Activated T-cell treated with anti-CD3 and anti-CD28 coated beads for 48 hours (primary cell): ENCODE measurements at regions not wholly inside any gene's neighbourhood (a gene's known extent, or its start where the extent isn't known, plus 50 kb on each side); places are given as distances from the start of the nearest gene placed in this dataset.

Experiments
- DNase-seq: peaks from one replicate; pipeline ENCODE4 v3.0.0-alpha.2; 2020; ENCODE audit warnings: low read depth

- DNase-seq = no peak
Observed at GRCh38 chr1:193662030-193662429, 475.6 kb upstream of the B3GALT2 start.

GRCh38 chr1:193661385-193661784 is 475.0 kb upstream of the B3GALT2 start:
- DNase-seq = no peak

GRCh38 chr1:193660428-193660827 is 474.0 kb upstream of the B3GALT2 start:
- no peak for DNase-seq

DNA sequence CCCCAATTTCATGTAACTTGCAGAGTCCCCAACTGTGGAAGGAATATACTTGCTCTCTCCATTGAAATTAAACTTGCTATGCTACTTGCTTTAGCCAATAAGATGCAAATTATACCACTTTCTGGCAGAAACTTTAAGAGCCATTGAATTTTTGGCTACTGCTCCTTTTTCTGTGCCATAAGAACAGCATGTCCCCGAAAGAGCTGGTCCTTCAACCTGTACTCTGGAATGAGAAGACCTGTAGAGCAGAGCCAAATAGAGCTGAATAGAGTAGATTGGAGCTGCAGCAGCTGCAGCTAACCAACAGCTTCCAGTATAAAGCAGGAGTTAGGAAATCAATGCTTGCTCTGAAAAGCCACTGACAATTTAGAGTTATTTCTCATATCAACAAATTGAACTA is 472.3 kb upstream of the B3GALT2 start:
- DNase-seq = no peak

DNA sequence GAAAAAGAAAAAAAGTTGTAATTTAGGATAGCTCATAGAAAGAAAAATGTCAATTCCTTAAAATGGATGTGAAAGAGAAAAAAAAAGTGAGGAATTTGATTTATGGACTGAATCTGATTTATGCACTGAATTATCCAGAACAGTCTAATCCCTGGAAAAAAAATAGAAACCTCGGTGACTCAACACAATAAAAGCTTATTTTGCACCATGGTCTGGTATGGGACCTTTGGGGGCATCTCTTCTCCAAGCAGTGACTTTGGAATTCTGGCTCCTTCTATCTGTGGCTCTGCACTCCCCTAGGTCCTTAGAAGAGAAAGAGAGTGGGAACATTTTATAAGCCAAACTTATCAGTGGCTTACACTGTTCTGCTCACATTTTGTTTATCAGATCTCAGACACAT is 471.7 kb upstream of the B3GALT2 start:
- DNase-seq = no peak

DNA sequence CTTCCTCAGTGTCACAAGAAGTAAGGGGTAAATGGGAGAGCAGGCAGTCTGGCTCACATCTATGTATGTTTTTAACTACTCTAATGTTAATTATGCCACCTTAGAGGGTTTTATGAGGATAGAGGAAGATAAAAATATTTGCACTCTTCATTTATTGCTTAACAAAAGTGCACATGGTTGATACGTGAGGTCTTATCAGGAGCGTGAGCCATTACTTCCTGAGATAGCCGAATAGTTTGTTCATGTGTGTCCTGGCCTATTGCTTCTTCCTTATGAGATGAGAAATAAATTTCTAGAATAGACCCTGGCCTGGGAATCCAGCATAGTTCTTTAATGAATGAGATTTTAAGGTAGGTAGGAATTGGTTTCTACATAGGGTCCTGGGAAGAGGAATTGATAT is 471.1 kb upstream of the B3GALT2 start:
- DNase-seq = no peak

GRCh38 chr1:193656841-193657240 is 470.4 kb upstream of the B3GALT2 start:
- DNase-seq = no peak

DNA sequence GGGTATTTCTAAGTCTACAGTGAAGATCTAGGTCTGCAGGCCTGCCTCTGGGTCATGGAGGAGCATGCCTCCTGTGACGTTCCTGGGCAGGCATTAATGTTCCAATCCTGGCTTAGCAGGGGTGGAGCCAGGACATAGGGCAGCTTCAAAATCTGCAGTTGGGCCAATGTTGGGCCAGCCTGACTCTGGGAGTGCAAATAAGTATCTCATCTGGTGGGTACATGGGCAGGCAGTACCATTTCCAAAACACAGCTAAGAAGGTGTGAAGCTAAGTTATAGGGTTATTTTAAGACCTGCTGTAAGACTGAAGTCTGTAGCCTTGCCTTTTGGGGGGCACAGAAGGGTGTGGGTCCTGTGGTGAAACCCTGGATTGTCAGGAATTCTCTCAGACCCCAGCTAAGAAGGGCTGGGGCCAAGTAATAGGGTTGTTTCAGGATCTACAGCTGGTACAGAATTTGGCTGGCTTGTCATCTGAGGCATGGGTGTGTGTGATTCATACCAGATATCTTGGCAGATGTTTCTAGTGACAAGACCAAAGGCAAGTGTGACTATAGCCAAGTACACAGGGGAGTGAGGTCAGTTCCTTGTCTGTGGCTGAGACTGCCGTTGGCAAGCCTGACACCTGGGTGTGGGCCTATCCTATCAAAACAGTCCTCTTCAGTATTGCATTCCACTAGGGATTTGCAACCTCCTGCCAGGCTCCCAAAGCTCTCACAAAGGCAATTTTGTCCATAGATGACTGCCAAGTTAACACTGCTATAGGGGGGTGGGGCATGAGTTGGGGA is 468.7 kb upstream of the B3GALT2 start:
- DNase-seq = no peak

DNA sequence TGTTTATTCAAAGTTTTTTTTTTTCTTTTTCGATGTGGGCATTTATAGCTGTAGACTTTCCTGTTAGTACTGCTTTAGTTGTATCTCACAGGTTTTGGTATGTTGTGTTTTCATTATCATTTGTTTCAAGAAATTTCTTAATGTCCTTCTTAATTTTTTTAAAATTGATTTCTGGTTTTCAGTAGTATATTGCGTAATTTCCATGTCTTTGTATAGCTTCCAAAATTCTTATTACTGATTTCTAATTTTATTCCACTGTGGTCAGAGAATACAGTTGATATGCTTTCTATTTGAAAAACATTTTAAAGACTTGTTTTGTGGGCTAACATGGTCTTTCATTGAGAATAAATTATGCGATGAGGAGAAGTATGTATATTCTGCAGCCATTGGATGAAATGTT is 463.2 kb upstream of the B3GALT2 start:
- no peak for DNase-seq

- no peak for DNase-seq
Observed at GRCh38 chr1:193634876-193635275, 448.5 kb upstream of the B3GALT2 start.

GRCh38 chr1:193634470-193634869 is 448.1 kb upstream of the B3GALT2 start:
- no peak for DNase-seq

GRCh38 chr1:193633991-193634390 is 447.6 kb upstream of the B3GALT2 start:
- DNase-seq = no peak

DNA sequence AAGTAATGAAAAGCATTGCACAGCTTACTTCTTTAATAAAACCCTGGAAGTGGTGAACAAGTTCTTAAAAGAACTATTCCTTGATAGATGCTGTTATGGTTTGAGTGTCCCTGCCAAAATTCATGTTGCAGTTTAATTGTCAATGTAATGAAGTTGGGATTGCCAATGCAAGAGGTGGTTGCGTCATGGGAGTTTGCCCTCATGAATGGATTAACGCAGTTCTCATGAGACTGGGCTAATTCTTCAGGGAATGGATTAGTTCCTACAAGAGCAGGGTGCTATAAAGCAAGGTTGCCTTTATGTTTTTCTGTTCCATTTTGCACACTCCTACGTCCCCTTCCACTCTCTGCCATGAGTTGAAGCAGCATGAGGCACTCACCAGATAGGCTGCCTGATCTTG is 446.7 kb upstream of the B3GALT2 start:
- no peak for DNase-seq

DNA sequence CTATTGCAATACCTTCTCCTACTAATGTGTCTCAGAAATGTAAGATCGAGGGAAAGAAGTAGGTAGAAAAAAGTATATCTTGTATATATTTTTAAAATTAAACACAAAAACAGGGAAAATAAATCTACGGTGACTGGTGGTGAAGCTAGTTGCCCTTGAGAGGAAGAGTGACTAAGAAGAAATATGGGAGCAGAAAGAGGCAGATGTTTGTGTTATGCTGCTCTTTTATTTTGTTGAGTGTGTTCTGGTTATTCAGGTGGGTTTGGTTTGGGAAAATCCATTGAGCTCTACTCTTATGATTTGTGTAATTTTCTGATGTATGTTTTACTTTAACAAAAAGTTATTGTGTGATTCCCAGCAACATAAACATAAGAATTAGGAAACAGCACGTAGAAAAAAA is 444.9 kb upstream of the B3GALT2 start:
- DNase-seq = no peak

DNA sequence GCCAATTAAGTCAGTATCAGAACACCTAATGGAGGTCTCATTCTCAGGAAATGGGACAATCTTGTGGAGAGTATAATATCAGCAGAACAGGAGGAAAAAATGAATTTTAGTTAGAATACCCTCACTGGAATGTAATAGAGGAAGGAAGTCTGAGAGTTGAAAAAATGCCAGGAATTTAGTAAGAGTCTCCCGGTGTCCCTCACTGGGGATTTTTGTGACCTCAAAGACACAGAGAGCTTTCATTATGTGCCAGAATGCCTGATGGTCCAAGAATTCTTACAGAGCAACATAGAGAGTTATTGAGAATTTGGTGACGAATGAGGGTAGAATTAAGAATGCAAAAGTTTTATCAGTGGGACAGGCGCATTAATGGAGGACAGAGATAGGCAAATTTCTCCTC is 443.5 kb upstream of the B3GALT2 start:
- DNase-seq = no peak

DNA sequence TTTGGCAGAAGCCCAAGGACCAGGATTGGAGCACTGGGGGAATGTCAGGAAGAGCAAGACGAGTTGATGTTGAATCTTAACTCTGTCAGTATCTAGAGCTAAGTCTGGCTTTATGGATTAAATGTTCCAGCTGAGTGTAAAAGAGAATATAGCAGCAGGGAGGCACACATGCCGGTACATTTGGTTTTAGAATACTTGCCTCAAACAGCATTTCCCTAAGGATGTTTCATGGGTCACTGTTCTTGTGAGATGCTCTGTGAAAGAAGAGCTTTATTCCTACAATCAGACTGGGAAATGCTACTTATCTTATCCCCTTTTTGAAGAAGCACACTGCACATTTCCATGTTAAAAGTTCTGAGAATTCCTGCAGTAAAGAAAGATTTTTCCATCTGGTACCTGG is 440.3 kb upstream of the B3GALT2 start:
- DNase-seq = no peak

- DNase-seq = no peak
Observed at GRCh38 chr1:193625255-193625654, 438.8 kb upstream of the B3GALT2 start.

GRCh38 chr1:193619911-193620310 is 433.5 kb upstream of the B3GALT2 start:
- no peak for DNase-seq

DNA sequence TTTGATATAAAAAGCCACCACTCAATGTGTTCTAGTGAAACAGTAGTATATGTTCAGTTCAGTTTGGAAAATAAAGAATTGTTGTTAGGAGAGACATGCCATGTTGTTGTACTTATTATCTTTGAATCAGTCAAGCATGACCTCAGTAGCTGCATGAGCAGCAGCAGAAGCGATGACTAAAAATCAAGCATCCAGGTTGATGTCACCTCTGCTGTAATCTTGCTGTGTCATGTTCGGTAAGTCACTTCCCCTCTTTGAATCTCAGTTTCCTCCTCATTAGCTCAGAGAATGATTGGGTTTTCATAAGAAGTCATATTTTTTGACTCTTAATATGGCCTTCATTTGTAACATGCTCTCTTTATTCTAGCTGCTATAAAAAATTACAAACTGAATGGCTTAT is 428.4 kb upstream of the B3GALT2 start:
- DNase-seq = no peak

DNA sequence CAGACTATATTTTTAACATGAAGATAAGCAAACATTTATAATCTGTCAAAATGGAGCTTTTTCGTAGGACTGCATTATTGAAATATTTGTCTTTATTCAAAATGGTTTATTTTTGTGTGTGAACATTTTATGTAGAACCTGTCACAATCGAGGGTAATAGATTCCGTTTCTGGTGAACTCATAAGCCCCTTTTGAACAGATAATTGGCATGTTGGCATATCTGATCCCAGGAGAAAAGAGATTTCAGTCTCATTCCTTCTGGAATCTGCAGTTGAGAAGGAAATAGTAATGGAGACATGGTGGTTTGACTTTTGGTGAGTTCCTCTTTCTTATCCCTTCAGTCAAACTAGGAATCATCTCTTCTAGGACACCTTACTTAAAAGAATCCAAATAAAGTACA is 427.9 kb upstream of the B3GALT2 start:
- no peak for DNase-seq

DNA sequence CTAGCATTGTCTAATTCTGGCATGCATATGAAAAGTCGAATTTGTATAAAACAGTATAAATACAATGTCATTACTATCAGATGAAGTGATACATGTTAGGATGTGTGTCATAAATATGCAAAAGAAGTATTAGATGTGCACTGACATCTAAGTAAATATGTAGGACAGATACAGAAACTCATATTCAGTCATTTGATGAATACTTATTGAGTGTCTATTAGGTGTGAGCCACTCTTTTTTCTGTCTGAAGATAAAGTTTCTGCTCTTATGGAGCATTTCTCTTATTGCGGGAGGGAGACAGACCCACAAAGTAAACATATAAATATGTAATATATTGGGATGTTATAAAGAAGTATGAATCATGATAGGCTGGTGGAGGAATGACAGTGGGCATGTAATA is 426.6 kb upstream of the B3GALT2 start:
- no peak for DNase-seq

DNA sequence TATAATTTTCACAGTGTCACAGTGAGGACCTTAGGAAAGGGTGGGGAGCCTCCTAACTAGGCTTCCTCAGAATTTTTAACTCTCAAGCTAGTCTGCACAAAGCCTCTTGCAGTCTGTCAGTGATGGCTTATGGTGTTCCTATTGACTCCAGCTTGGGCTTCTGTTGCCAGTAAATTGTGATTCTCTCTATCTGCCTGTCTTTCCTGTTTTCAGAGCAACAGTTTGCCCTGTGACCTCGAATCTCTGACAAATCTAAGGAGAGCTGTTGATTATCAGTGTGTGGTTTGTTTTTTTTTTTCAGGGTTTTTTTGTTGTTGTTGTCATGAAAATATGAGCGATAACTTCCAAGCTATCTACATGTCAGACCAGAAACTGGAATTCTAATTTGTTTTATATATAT is 423.2 kb upstream of the B3GALT2 start:
- no peak for DNase-seq

- DNase-seq = no peak
Observed at GRCh38 chr1:193607787-193608186, 421.4 kb upstream of the B3GALT2 start.

- DNase-seq = no peak
Observed at GRCh38 chr1:193606035-193606434, 419.6 kb upstream of the B3GALT2 start.

- DNase-seq = no peak
Observed at GRCh38 chr1:193602705-193603104, 416.3 kb upstream of the B3GALT2 start.
